ENCODE measurements at regions not wholly inside any gene's neighbourhood (a gene's known extent, or its start where the extent isn't known, plus 50 kb on each side); places are given as distances from the start of the nearest gene placed in this dataset.

GRCh38 chrX:69018416-69019072 lies 146.7 kb downstream of the PJA1 start:
- Histone ChIP-seq H3K36me3 (no peaks in the 10 kb centered on the region), H3K4me3 (no peak overlapping the region), H3K27me3 (no peaks in the 10 kb centered on the region), H3K4me1 (peaks cover 3% of the 10 kb centered on the region), H3K9me3 (no peaks in the 10 kb centered on the region), H3K27ac (no peak overlapping the region)
- intact Hi-C loops (cut with DNase I), result no loop called here
- DNase-seq (no peak), ATAC-seq (no peak)
- TF ChIP-seq CTCF (IDR thresholded peaks at IDR 0.05), result no peak

- ATAC-seq, result no peak
- peaks cover 3% of the 10 kb centered on the region for H3K4me1 ChIP-seq
- no peaks in the 10 kb centered on the region for H3K9me3 ChIP-seq
- no peak overlapping the region for H3K27ac ChIP-seq
- H3K36me3 ChIP-seq, result no peaks in the 10 kb centered on the region
- intact Hi-C loops (cut with DNase I), result no loop called here
- DNase-seq, result no peak
- no peak overlapping the region for H3K4me3 ChIP-seq
- H3K27me3 ChIP-seq, result no peaks in the 10 kb centered on the region
- TF ChIP-seq CTCF (IDR thresholded peaks at IDR 0.05), result no peak
Observed at GRCh38 chrX:69016293-69016941, 148.8 kb downstream of the PJA1 start.

- Histone ChIP-seq H3K9me3 (no peaks in the 10 kb centered on the region), H3K27ac (no peak overlapping the region), H3K4me1 (peaks cover 3% of the 10 kb centered on the region), H3K4me3 (no peak overlapping the region), H3K36me3 (no peaks in the 10 kb centered on the region), H3K27me3 (no peaks in the 10 kb centered on the region)
- no peak for TF ChIP-seq CTCF (IDR thresholded peaks at IDR 0.05)
- DNase-seq, result no peak
- intact Hi-C loops (cut with DNase I), result no loop called here
- ATAC-seq, result no peak
Observed at GRCh38 chrX:69015564-69016292, 149.5 kb downstream of the PJA1 start.

GRCh38 chrX:69015156-69015555 lies 150.1 kb downstream of the PJA1 start:
- intact Hi-C loops (cut with DNase I), result no loop called here
- H3K27ac ChIP-seq, result no peak overlapping the region
- no peak for TF ChIP-seq CTCF (IDR thresholded peaks at IDR 0.05)
- H3K27me3 ChIP-seq, result no peaks in the 10 kb centered on the region
- no peak for DNase-seq
- peaks cover 3% of the 10 kb centered on the region for H3K4me1 ChIP-seq
- no peak for ATAC-seq
- H3K9me3 ChIP-seq, result no peaks in the 10 kb centered on the region
- H3K4me3 ChIP-seq, result no peak overlapping the region
- no peaks in the 10 kb centered on the region for H3K36me3 ChIP-seq

- no peaks in the 10 kb centered on the region for H3K36me3 ChIP-seq
- H3K4me1 ChIP-seq, result no peaks in the 10 kb centered on the region
- ATAC-seq (no peak), DNase-seq (no peak)
- no peak overlapping the region for H3K27ac ChIP-seq
- H3K27me3 ChIP-seq, result no peaks in the 10 kb centered on the region
- no peaks in the 10 kb centered on the region for H3K9me3 ChIP-seq
- H3K4me3 ChIP-seq, result no peak overlapping the region
- no peak for TF ChIP-seq CTCF (IDR thresholded peaks at IDR 0.05)
- intact Hi-C loops (cut with DNase I), result no loop called here
Observed at GRCh38 chrX:69014200-69014599, 151.1 kb downstream of the PJA1 start.

All from upper lobe of right lung (tissue), 1 donor.